ENCODE measurements at regions not wholly inside any gene's neighbourhood (a gene's known extent, or its start where the extent isn't known, plus 50 kb on each side); places are given as distances from the start of the nearest gene placed in this dataset.
A peak's percentile ranks its signal among the peaks of the same experiment; 100 is the strongest.

GRCh38 chr3:72480366-72480765 is 367.9 kb downstream of the SHQ1 start:
- no peak for DNase-seq (ENCODE audit: low spot score in 2 of 2)
- peak overlapping the region; percentile 91 for H3K27ac Mint-ChIP-seq
- peaks cover 7% of the 10 kb centered on the region for H3K36me3 Mint-ChIP-seq
- H3K9me3 Mint-ChIP-seq: peaks cover 3% of the 10 kb centered on the region
- no peak for ATAC-seq
- peaks cover 54% of the 10 kb centered on the region for H3K4me1 Mint-ChIP-seq
- peak overlapping the region; percentile 62 for H3K4me3 Mint-ChIP-seq

- peaks cover 7% of the 10 kb centered on the region for H3K36me3 Mint-ChIP-seq
- H3K4me3 Mint-ChIP-seq: no peak overlapping the region
- H3K27ac Mint-ChIP-seq: peak overlapping the region; percentile 91
- DNase-seq (ENCODE audit: low spot score in 2 of 2) (no peak), ATAC-seq (no peak)
- peaks cover 48% of the 10 kb centered on the region for H3K4me1 Mint-ChIP-seq
- H3K9me3 Mint-ChIP-seq: peaks cover 3% of the 10 kb centered on the region
These were observed 368.5 kb downstream of the SHQ1 start for GRCh38 chr3:72479651-72480215.

GRCh38 chr3:72476139-72476483 is 372.1 kb downstream of the SHQ1 start:
- Mint-ChIP-seq H3K36me3 (no peaks in the 10 kb centered on the region), H3K4me3 (no peak overlapping the region), H3K4me1 (peaks cover 37% of the 10 kb centered on the region), H3K9me3 (peaks cover 6% of the 10 kb centered on the region), H3K27ac (no peak overlapping the region)
- ATAC-seq (no peak), DNase-seq (ENCODE audit: low spot score in 2 of 2) (no peak)

- ATAC-seq (peak; percentile 75), DNase-seq (ENCODE audit: low spot score in 2 of 2) (no peak)
- no peaks in the 10 kb centered on the region for H3K36me3 Mint-ChIP-seq
- no peak overlapping the region for H3K4me3 Mint-ChIP-seq
- peaks cover 6% of the 10 kb centered on the region for H3K9me3 Mint-ChIP-seq
- H3K27ac Mint-ChIP-seq: peak overlapping the region; percentile 4
- H3K4me1 Mint-ChIP-seq: peaks cover 31% of the 10 kb centered on the region
These were observed 372.7 kb downstream of the SHQ1 start for GRCh38 chr3:72475258-72476138.

- no peak overlapping the region for H3K4me3 Mint-ChIP-seq
These were observed 373.5 kb downstream of the SHQ1 start for GRCh38 chr3:72474775-72475174.

GRCh38 chr3:72473156-72473555 is 375.1 kb downstream of the SHQ1 start:
- DNase-seq (ENCODE audit: low spot score in 2 of 2) (no peak), ATAC-seq (peak; percentile 86)
- peaks cover 3% of the 10 kb centered on the region for H3K9me3 Mint-ChIP-seq
- peaks cover 22% of the 10 kb centered on the region for H3K4me1 Mint-ChIP-seq
- H3K4me3 Mint-ChIP-seq: peak overlapping the region; percentile 11
- H3K36me3 Mint-ChIP-seq: no peaks in the 10 kb centered on the region
- peak overlapping the region; percentile 50 for H3K27ac Mint-ChIP-seq

More at GRCh38 chr3:72474775-72475174, 373.5 kb downstream of the SHQ1 start:
- H3K4me1 Mint-ChIP-seq: peaks cover 24% of the 10 kb centered on the region
- no peaks in the 10 kb centered on the region for H3K36me3 Mint-ChIP-seq
- peak; percentile 56 for ATAC-seq
- peaks cover 3% of the 10 kb centered on the region for H3K9me3 Mint-ChIP-seq
- peak overlapping the region; percentile 4 for H3K27ac Mint-ChIP-seq
- no peak for DNase-seq (ENCODE audit: low spot score in 2 of 2)

- ATAC-seq: no peak
- H3K4me1 Mint-ChIP-seq: peaks cover 13% of the 10 kb centered on the region
- peaks cover 3% of the 10 kb centered on the region for H3K9me3 Mint-ChIP-seq
- H3K4me3 Mint-ChIP-seq: no peak overlapping the region
- DNase-seq (ENCODE audit: low spot score in 2 of 2): no peak
- no peak overlapping the region for H3K27ac Mint-ChIP-seq
- no peaks in the 10 kb centered on the region for H3K36me3 Mint-ChIP-seq
These were observed 377.3 kb downstream of the SHQ1 start for GRCh38 chr3:72470904-72471417.

- Mint-ChIP-seq H3K4me1 (peaks cover 7% of the 10 kb centered on the region), H3K27ac (no peak overlapping the region), H3K4me3 (no peak overlapping the region), H3K9me3 (no peaks in the 10 kb centered on the region), H3K36me3 (no peaks in the 10 kb centered on the region)
- DNase-seq (ENCODE audit: low spot score in 2 of 2) (no peak), ATAC-seq (no peak)
These were observed 382.4 kb downstream of the SHQ1 start for GRCh38 chr3:72465853-72466252.

- DNase-seq (ENCODE audit: low spot score in 2 of 2) (no peak), ATAC-seq (no peak)
- no peak overlapping the region for H3K27ac Mint-ChIP-seq
- H3K36me3 Mint-ChIP-seq: no peaks in the 10 kb centered on the region
- peaks cover 7% of the 10 kb centered on the region for H3K4me1 Mint-ChIP-seq
- H3K9me3 Mint-ChIP-seq: no peaks in the 10 kb centered on the region
- H3K4me3 Mint-ChIP-seq: no peak overlapping the region
These were observed 385.2 kb downstream of the SHQ1 start for GRCh38 chr3:72463083-72463482.

- DNase-seq (ENCODE audit: low spot score in 2 of 2) (no peak), ATAC-seq (no peak)
- Mint-ChIP-seq H3K36me3 (no peaks in the 10 kb centered on the region), H3K4me1 (peaks cover 7% of the 10 kb centered on the region), H3K9me3 (no peaks in the 10 kb centered on the region), H3K4me3 (no peak overlapping the region), H3K27ac (no peak overlapping the region)
These were observed 385.6 kb downstream of the SHQ1 start for GRCh38 chr3:72462595-72463011.

- DNase-seq (ENCODE audit: low spot score in 2 of 2) (no peak), ATAC-seq (no peak)
- Mint-ChIP-seq H3K27ac (no peak overlapping the region), H3K9me3 (no peaks in the 10 kb centered on the region), H3K4me3 (no peak overlapping the region), H3K4me1 (peaks cover 7% of the 10 kb centered on the region), H3K36me3 (no peaks in the 10 kb centered on the region)
These were observed 386.5 kb downstream of the SHQ1 start for GRCh38 chr3:72461787-72462186.

GRCh38 chr3:72460205-72461174 is 387.8 kb downstream of the SHQ1 start:
- DNase-seq (ENCODE audit: low spot score in 2 of 2): no peak
- no peaks in the 10 kb centered on the region for H3K36me3 Mint-ChIP-seq
- peaks cover 11% of the 10 kb centered on the region for H3K4me1 Mint-ChIP-seq
- H3K4me3 Mint-ChIP-seq: no peak overlapping the region
- H3K27ac Mint-ChIP-seq: no peak overlapping the region
- H3K9me3 Mint-ChIP-seq: no peaks in the 10 kb centered on the region
- ATAC-seq: no peak

GRCh38 chr3:72459588-72459987 is 388.7 kb downstream of the SHQ1 start:
- Mint-ChIP-seq H3K27ac (peak overlapping the region; percentile 58), H3K4me1 (peaks cover 13% of the 10 kb centered on the region), H3K36me3 (no peaks in the 10 kb centered on the region), H3K9me3 (no peaks in the 10 kb centered on the region), H3K4me3 (no peak overlapping the region)
- ATAC-seq: no peak
- no peak for DNase-seq (ENCODE audit: low spot score in 2 of 2)

GRCh38 chr3:72458375-72458774 is 389.9 kb downstream of the SHQ1 start:
- Mint-ChIP-seq H3K36me3 (no peaks in the 10 kb centered on the region), H3K9me3 (no peaks in the 10 kb centered on the region), H3K4me3 (no peak overlapping the region), H3K4me1 (peaks cover 13% of the 10 kb centered on the region), H3K27ac (no peak overlapping the region)
- DNase-seq (ENCODE audit: low spot score in 2 of 2): no peak
- ATAC-seq: no peak

GRCh38 chr3:72454441-72454840 is 393.8 kb downstream of the SHQ1 start:
- Mint-ChIP-seq H3K9me3 (no peaks in the 10 kb centered on the region), H3K36me3 (no peaks in the 10 kb centered on the region), H3K4me3 (no peak overlapping the region), H3K4me1 (peaks cover 13% of the 10 kb centered on the region), H3K27ac (no peak overlapping the region)
- ATAC-seq (no peak), DNase-seq (ENCODE audit: low spot score in 2 of 2) (no peak)
